Caki2 (cell line): ENCODE measurements at regions not wholly inside any gene's neighbourhood (a gene's known extent, or its start where the extent isn't known, plus 50 kb on each side); places are given as distances from the start of the nearest gene placed in this dataset.

Source experiments
- DNase-seq: peaks from one replicate; pipeline ENCODE4 v3.0.0-alpha.2; 2015; ENCODE audit warnings: low read depth
- in situ Hi-C: cut with HindIII; loops from 2 replicates; pipeline ENCODE4 v1.10.0; 2016; ENCODE audit warnings: low sequenced_read_pairs, low pct_unique_long_range_greater_than_20kb, mixed read lengths

DNA sequence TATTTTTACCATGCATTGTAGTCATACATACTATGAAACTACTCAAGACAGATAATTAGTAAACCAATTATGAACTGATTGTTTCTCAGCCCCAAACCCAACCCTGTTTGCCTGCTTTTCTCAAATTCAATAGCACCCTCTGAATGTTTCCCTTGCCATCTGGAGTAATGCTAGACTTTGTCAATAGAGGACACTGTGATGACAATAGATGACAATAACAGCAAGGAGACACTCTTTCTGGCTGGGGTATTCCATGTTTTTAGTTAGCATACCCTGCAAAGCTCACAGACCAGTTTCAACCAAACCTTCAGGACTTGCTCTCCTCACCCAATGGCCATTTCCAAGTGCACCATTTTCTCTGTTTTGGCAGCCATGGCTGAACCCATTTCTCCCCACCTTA, 108.5 kb upstream of the LRRC7 start:
- DNase-seq: no peak
- in situ Hi-C loops: no loop called here

DNA sequence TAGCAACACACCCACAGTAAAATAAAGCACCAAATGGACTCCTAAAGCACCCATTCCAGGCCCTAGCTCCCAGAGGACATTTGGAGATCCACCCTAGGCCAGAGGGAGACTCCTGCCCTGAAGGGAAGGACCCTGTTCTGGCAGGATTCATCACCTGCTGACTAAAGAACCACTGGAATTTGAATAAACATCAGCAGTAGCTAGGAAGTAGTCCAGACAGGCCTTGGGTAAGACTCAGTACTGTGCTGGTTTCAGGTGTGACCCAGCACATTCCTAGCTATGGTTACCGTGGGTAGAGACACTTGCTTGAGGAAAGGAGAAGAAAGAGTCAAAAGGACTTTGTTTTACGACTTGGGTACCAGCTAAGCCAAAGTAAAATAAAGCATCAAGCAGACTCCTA, 92.7 kb upstream of the LRRC7 start:
- in situ Hi-C loops: no loop called here
- no peak for DNase-seq

DNA sequence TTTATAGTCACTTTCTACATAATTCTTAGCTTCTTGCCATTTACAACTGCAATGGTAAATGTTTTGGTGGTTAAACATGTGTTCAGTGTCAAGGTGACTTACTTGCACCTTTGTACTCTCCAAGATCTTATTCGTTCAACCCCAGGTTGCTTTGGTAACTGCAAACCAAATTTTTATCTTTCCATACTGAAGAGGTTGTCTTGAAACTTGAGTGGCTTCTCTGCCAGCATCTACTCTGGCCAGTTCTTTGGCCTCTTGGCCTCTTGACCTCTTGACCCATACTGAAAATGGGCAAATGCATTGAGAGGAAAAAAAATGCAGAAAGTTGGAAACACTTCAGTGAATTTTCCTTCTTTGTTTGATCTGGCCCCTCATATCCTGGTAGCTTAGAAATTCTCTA, 88.0 kb upstream of the LRRC7 start:
- in situ Hi-C loops: no loop called here
- no peak for DNase-seq

DNA sequence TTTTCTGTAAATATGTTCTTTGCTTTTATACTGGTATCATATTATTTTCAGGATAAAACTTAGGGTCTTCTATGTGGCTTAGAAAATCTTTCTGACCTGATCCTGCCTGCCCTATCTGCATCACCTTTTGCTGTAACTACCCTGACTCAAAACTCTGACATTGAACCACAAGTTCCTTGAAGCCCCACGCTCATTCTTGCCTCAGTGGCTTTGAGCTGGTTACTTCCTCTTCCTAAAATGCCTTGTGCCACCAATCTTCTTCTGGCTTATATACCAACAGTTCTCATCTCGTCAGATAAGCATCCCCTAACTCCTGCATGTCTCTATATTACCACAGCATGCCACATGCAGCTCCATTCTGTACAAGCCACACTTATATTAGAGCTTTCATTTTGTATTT, 84.5 kb upstream of the LRRC7 start:
- in situ Hi-C loops: no loop called here

DNA sequence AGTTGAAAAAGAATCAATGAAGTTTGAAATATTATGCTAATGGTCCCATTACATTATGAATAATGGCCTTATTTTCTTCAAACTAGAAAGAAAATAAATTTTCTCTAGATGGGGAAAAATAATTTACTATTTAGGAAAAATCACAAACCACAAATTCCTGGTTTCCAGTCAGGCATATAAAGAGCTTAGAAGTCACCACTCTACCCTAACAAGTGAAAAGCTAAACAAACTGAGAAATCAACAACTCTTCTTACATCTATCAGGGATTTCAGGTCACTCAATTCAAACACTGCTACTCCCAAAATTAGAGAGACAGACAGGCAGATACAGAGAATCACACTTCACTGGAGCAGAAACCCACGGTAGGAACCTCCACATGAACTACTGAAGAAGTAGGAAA, 82.1 kb upstream of the LRRC7 start:
- in situ Hi-C loops: no loop called here
- peak; percentile 1 for DNase-seq

More for the DNA sequence above, 84.5 kb upstream of the LRRC7 start:
- no peak for DNase-seq

DNA sequence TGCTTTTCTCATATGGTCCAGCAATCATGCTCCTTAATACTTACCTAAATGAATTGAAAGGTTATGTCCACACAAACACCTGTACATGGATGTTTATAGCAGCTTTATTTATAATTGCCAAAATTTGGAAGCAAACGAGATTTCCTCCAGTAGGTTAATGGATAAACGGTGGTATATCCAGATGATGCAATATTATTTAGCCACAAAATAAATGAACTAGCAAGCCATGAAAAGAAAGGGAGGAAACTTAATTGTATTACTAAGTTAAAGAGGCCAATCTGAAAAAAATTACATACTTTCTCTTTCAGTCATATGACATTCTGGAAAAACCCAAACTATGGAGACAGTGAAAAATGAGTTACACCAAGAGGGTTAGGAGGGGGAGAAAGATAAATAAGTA, 76.3 kb upstream of the LRRC7 start:
- DNase-seq: no peak
- in situ Hi-C loops: no loop called here

DNA sequence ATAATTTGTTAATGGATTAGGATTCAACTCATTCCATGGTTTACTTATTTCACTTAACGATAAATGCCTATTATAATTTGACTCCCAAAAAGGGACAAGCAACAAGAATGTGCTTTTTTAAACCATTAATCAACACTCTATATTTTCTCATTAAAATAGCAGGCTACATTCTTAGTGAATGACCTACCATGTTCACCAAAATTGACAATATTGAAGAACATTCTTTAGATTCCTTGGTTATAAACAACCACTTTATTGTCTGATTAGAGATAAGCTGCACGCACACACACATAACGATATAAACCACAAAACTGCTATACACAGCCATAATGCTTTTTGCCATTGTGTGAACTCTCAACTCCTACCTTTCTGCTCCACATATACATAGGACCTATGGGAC, 75.4 kb upstream of the LRRC7 start:
- DNase-seq: no peak
- in situ Hi-C loops: no loop called here

DNA sequence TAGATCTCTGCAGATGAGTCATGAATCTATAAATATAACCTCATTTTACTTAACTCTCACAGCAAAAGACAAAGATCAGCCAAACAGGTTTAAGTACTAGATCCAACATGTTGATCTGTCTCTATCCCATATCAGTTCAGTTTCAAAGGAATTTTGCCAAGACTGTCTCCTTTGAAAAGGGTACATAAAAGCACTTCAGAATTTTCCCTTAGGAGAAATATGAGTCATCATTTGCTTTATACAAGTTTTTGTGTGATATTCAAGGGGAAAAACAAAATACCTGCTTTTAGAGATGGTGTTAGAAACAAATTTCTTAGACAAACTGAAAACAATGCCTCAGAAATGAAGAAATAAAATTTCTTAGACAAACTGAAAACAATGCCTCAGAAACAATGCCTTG, 73.5 kb upstream of the LRRC7 start:
- in situ Hi-C loops: no loop called here
- no peak for DNase-seq

DNA sequence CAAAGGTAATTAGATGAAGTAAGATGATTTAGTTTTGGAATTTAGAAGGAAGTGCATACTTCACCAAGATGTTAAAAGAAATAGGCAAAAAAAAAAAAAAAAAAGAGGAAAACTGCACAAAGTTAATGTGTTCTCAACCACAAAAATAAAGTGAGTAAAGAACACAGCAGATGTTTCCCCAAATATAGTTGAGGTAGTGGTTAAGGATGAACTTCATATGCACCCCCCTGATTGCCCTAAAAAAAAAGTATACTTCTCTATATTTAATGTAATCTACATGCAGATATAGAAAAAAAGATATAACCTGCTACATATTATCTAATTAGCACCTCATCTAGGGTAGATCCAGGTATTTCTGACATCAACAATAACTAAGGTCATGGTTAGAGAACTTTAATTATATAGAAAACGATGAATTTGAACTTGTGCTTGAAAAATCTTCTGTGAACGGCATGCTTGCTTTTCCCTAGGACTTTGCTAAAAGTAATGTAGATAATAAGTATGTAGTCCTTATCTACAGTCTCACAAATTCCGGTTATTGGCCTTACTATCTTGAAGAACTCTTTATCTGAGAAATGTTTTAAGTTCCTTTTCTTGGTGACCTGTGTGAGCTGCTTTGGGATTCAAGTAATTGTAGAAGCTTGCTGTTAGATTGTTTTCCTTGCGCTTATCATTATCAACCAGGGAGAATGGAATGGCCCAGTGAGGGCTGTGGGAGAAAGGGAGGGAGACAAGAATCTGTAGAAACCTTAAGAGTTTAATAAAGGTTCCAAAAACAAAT, 70.1 kb upstream of the LRRC7 start:
- DNase-seq: no peak
- in situ Hi-C loops: no loop called here

DNA sequence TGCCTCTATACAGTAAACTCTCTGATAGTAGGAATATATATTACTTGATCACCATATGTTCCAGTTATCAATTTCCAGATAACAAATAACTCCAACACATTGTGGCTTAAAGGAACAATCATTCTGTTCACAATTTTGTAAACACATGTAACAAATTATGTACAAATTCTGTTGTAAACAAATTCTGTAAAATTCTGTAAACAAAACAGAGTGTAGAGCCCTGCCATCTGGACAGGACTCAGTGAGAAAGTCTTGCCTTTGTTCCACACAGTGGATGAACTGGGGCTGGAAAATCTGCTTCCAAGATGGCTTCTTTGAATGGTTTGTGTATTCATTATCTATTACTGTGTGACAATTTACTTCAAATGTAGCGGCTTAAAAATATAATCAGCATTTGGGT, 69.0 kb upstream of the LRRC7 start:
- DNase-seq: no peak
- in situ Hi-C loops: no loop called here

DNA sequence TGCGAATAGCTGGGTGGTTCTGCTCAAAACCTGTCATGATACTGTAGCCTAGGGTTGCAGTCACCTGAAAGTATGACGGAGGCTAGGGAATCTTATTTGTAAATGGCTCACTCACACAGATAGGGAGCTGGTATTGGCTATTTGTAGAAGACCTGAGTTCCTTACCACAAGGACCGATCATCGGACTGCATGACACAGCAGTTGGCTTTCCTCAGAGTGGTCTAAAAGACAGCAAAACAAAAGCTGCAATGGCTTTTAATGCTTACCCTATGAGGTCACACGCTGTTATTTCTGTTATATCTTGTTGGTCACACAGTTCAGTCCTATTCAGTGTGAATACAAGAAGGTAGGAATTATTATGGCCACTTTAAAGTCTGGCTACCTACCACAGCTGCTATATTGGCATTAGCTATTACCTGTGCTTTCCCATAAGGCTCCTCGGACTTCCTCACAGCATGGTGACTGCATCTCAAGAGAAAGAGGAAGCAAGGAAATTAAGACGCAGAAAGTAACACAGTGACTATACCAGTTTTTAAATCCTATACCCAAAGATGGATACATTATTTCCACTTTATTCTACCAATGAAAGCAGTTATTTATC, 68.4 kb upstream of the LRRC7 start:
- DNase-seq: no peak
- in situ Hi-C loops: no loop called here

DNA sequence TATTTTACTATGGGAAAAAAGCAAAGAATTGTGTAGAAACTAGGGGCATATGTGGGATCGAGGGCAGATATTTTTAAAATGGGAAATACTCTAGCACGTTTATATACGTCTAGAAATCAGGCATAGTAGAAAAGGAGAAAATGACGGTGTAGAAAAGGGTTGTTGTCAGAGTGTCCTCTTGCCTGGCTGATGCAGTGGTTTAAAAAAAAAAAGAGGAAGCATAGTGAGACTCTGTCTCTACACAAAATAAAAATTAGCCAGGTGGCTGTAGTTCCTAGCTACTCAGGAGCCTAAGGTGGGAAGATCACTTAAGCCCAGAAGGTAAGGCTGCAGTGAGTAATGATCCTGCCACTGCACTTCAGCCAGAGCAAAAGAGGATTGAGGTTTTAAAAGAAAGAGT, 64.7 kb upstream of the LRRC7 start:
- no peak for DNase-seq
- in situ Hi-C loops: no loop called here

DNA sequence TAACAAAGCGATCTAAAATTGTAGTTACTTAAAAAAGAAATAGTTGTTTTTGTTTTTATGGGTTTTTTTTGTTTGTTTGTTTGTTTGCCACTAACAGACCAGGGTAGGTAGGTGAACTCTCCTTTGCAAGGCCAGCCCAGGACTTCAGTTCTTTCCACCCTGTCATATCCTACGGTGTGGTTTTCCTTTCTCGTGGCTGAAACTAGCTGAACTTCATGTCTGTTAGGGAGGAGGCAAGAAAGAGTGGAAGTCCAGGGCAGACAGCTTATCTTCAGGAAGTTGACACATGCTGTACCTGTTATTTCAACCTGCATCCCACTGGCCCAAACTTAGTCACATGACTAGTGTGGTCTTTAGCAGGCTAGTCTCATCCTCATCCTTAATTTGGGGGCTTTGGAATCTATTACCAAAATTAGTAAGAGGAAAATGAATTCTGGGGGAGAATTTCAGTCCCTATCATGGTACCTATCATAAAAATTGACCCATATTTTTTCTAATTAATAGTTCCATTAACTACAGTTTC, 62.9 kb upstream of the LRRC7 start:
- in situ Hi-C loops: no loop called here

DNA sequence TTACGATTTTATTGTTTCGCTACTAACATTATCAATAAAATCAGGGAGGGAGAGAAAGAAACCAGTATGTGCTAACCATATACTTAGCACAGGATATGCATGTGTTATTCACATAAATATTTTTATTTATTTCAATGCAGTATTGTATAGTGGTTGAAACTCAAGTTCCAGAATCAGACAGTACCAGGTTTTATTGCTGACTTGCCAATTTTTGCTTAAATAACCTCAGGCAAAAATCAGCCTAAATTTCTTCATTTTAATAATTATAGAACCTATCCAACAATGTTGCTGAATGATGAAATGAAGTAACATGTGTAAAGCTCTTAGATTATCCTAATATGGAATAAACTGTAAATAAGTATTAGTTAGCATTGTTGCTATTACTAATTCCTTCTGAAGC, 61.4 kb upstream of the LRRC7 start:
- no peak for DNase-seq
- in situ Hi-C loops: no loop called here

More for the DNA sequence above, 62.9 kb upstream of the LRRC7 start:
- no peak for DNase-seq

DNA sequence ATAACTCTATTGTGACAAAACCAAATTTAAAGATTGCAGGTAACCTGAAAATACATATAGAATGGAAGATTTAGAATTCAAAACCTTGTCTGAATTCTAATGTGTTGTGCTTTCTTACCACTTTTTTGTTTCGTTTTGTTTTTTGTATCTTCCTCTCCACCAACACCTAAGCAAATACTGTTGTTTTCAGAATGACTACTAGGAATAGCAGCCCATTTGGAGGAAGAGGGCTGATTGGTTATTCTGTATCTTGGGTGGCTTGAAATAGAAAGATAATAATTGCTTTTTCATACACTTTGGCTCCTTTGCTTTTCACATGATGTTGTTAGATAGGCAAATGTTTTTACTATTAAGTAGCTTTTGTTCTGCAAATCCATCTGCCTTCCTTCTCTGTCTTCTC, 61.0 kb upstream of the LRRC7 start:
- in situ Hi-C loops: no loop called here
- no peak for DNase-seq

DNA sequence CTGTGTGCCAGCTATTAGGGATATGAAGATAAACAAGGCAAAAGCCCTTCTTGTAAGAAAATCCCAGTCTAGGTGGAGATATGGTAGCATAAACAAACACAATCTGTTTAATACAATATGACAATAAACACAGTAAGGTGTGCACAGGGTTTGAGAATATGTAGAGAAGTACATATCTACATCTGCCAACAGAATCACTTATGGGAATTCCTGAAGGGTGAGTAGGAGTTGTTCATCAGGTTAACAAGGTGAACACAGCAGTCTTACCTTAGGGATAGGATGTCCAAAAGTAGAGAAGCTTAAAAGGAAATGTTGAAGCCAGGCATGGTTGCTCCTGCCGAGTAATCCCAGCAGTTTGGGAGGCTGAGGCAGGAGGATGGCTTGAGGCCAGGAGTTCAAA, 57.7 kb upstream of the LRRC7 start:
- in situ Hi-C loops: no loop called here
- no peak for DNase-seq

DNA sequence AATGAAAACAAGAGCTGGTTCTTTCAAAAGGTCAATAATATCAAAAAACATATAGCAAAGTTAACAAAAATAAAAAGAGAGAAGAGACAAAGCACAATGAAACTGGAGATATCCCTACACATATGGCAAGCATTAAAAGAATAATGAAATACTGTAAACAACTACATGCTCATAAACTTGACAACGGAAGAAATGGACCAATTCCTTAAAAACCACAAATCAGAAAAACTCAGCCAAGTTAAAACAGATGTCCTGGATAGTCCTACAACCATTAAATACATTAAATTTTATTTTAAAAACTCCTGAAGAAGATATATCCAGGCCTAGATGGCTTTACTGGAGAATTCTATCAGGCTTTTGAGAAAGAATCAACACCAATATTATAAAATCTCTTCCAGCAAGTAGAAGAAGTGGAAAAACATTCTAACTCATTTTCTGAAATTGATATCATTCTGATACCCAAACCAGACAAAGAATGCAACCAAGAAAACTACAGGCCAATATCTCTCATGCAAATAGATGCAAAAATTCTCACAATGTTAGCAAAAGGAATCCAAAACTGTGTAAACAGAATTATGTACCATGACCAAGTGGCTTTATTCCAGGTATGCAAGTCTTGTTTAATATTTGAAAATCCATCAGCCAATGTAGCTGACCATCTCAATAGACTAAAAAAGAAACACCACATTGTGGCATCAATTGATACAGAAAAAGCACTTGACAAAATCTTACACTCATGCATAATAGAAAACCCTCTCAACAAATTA, 56.1 kb upstream of the LRRC7 start:
- in situ Hi-C loops: no loop called here
- DNase-seq: no peak

DNA sequence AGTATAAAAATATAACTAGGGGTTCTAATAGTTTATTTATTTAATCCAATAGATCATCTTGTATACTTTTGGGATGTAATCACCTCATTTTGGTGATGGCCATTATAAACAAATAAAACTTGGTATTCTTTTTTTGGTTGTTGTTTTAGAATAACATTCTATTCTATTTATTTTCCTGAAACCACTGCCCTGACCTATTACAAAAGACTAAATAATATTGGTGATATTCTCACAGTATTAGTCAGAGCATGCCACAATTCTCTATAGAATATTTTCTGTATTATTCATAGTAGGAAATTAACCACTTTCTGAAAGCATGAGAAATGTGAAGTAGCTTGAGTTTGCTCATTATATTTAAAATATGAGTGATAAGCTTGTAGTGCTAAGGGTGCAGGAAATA, 54.1 kb upstream of the LRRC7 start:
- no peak for DNase-seq
- in situ Hi-C loops: no loop called here
